K562 (cell line): ENCODE measurements at regions not wholly inside any gene's neighbourhood (a gene's known extent, or its start where the extent isn't known, plus 50 kb on each side); places are given as distances from the start of the nearest gene placed in this dataset.

Source experiments
- ATAC-seq: fragments of 200-7000 bp; cut with Tn5 transposase; 3 replicates; pipeline ENCODE4 v1.9.1; 2020; ENCODE audit warnings: moderate library complexity
- BruUV-seq: library from RNA; stranded (reverse); fragments of 400-500 nt; replicated peaks from 2 replicates; lab custom pipeline; 2021; lab: Mats Ljungman, UMichigan
- CTCF ChIA-PET: fragments of 300-600 bp; formaldehyde crosslinking; extraction: SDS; loops from one replicate; lab custom pipeline; 2021; ENCODE audit warnings: low intra/inter-chr PET ratio; lab: Yijun Ruan, JAX
- POLR2A ChIA-PET: fragments of 300-600, 350-650 bp; sonication (Branson Sonifier 250); formaldehyde crosslinking; extraction: SDS; loops from one replicate; lab custom pipeline; 2021; ENCODE audit warnings: antibody characterized with exemption, inconsistent platforms; lab: Yijun Ruan, JAX
- DNase-seq, 4 experiments: peaks; one replicate each; pipeline versions ENCODE4 v3.0.0 to v3.0.0-alpha.2; 2011 to 2018; ENCODE audit warnings: low spot score in 3 of 4, mixed read lengths in 3 of 4; ENCODE audit errors: extremely low read depth in 1 of 4
- FAIRE-seq: peaks from 2 replicates; lab custom pipeline; 2011; peaks lifted over from hg19 to GRCh38; lab: Jason Lieb, UNC
- H2AFZ ChIP-seq: 2 replicates; pipeline ENCODE4 v1.6.0; 2011; ENCODE audit warnings: low read depth, low read length, control low read depth, inconsistent platforms
- H3K27ac ChIP-seq: fragments of 200-600 bp; 3 replicates; pipeline ENCODE4 v1.8.0; 2011; ENCODE audit warnings: low read depth, mild to moderate bottlenecking, control low read depth, inconsistent platforms, low read length, moderate library complexity, mixed read lengths; ENCODE audit errors: extremely low read depth
- H3K27me3 ChIP-seq, 2 experiments: fragments of 300-600 bp in 1 of 2; 2 replicates in 1 of 2; 3 replicates in 1 of 2; pipeline versions ENCODE4 v1.6.0 to v1.8.0; 2011; ENCODE audit warnings: inconsistent platforms in 2 of 2, low read length in 2 of 2, mild to moderate bottlenecking in 1 of 2, mixed read lengths in 1 of 2, moderate library complexity in 1 of 2; ENCODE audit not compliant: control insufficient read depth in 2 of 2, insufficient read depth in 2 of 2
- H3K36me3 ChIP-seq: fragments of 300-600 bp; 3 replicates; pipeline ENCODE4 v1.8.0; 2011; ENCODE audit warnings: mild to moderate bottlenecking, low read length, inconsistent platforms; ENCODE audit not compliant: control insufficient read depth, insufficient read depth
- H3K4me1 ChIP-seq, 2 experiments: fragments of 200-600 bp in 1 of 2; replicated peaks in 1 of 2; 2 replicates in 1 of 2; 3 replicates in 1 of 2; pipeline versions ENCODE4 v1.5.1 to v1.8.0; 2011; ENCODE audit warnings: inconsistent platforms in 2 of 2, low read length in 2 of 2, mild to moderate bottlenecking in 1 of 2, mixed read lengths in 1 of 2, moderate library complexity in 1 of 2; ENCODE audit not compliant: control insufficient read depth in 2 of 2, insufficient read depth in 2 of 2
- H3K4me2 ChIP-seq: 2 replicates; pipeline ENCODE4 v1.6.1; 2011; ENCODE audit warnings: low read length, control low read depth, inconsistent platforms, mixed read lengths; ENCODE audit not compliant: insufficient read depth
- H3K4me3 ChIP-seq: fragments of 200-600 bp; sonication (generic), shearing (Covaris generic); 2 replicates; pipeline ENCODE4 v1.5.1; 2016; ENCODE audit warnings: control low read depth, inconsistent platforms
- H3K79me2 ChIP-seq: fragments of 200-600 bp; 3 replicates; pipeline ENCODE4 v1.8.0; 2011; ENCODE audit warnings: low read length, inconsistent platforms; ENCODE audit not compliant: control insufficient read depth, insufficient read depth
- H3K9ac ChIP-seq, 2 experiments: 2 replicates each; pipeline versions ENCODE4 v1.6.0 to v1.6.1; 2011; ENCODE audit warnings: low read depth in 2 of 2, low read length in 2 of 2, control low read depth in 1 of 2, inconsistent platforms in 1 of 2, mild to moderate bottlenecking in 1 of 2, mixed read lengths in 1 of 2; ENCODE audit not compliant: insufficient read depth in 1 of 2
- H3K9me1 ChIP-seq: one replicate; pipeline ENCODE4 v1.6.0; 2011; ENCODE audit warnings: inconsistent platforms, mild to moderate bottlenecking, low read length, moderate library complexity; ENCODE audit not compliant: control insufficient read depth, insufficient read depth
- H3K9me3 ChIP-seq: replicated peaks from 2 replicates; pipeline ENCODE4 v1.5.1; 2011; ENCODE audit warnings: low read depth, low read length, inconsistent platforms; ENCODE audit not compliant: control insufficient read depth, insufficient read depth
- H4K20me1 ChIP-seq: replicated peaks from 2 replicates; pipeline ENCODE4 v1.6.1; 2011; ENCODE audit warnings: low read length, inconsistent platforms, mixed read lengths; ENCODE audit not compliant: control insufficient read depth, insufficient read depth
- ESRRA ChIP-seq: fragments of 450-650 bp; IDR thresholded peaks from 2 replicates; pipeline ENCODE4 v1.6.1; 2014; ENCODE audit warnings: low read depth, mild to moderate bottlenecking, moderate library complexity, borderline replicate concordance
- JUN ChIP-seq, 2 experiments: sonication (generic) in 1 of 2; formaldehyde crosslinking in 1 of 2; IDR thresholded peaks; 2 replicates each; pipeline versions ENCODE4 v1.6.1 to v1.8.0; 2012 to 2022; ENCODE audit warnings: borderline replicate concordance in 2 of 2, mild to moderate bottlenecking in 2 of 2, improper control_type of control experiment in 1 of 2, low read depth in 1 of 2, low read length in 1 of 2, missing genetic modification reagents in 1 of 2
- PPARD ChIP-seq: fragments of 250-450 bp; sonication (Bioruptor Pico); IDR thresholded peaks from 2 replicates; pipeline ENCODE4 v1.8.0; 2022; ENCODE audit warnings: inconsistent platforms, mild to moderate bottlenecking, moderate library complexity
- SMC3 ChIP-seq: conservative IDR thresholded peaks from 2 replicates; pipeline ENCODE4 v1.6.1; 2011; ENCODE audit warnings: low read depth, low read length, improper control_type of control experiment; ENCODE audit not compliant: insufficient read depth
- ZNF146 ChIP-seq: IDR thresholded peaks from one replicate; pipeline ENCODE4 v1.6.1; 2018; ENCODE audit warnings: missing compliant biosample characterization; ENCODE audit not compliant: unreplicated experiment
- WGBS: fragments of 100-300 bp; shearing (Covaris generic); methylation state at CpG from one replicate; pipeline ENCODE4 v1.1.6; 2016; ENCODE audit warnings: low coverage, mixed read lengths; ENCODE audit not compliant: insufficient coverage; ENCODE audit errors: missing lambda C conversion rate; 5-methylcytosine and 5-hydroxymethylcytosine counted together
- in situ Hi-C: fragments of 300-500 bp; cut with MboI; formaldehyde crosslinking; loops from 4 replicates; pipeline ENCODE4 v1.15.0; 2018; ENCODE audit warnings: inconsistent platforms, mixed read lengths
- intact Hi-C: fragments of 100-400 bp; cut with micrococcal nuclease; formaldehyde crosslinking; loops from 2 replicates; pipeline ENCODE4 v1.14.2; 2022

DNA sequence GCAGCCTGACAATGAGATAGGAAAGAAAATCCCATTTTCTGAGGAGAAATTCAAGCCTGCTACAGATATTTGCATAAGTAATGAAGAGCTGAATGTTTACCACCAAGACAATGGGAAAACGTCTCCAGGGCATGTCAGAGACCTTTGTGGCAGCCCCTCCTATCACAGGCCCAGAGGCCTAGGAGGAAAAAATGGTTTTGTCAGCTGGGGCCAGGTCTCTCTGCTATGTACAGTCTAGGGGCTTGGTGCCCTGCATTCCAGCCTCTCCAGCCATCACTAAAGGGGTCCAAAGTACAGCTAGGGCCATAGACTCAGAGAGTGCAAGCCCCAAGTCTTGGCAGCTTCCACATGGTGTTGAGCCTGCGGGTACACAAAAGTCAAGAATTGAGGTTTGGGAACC is 361.6 kb upstream of the ANXA10 start (continued):
- TF ChIP-seq JUN (IDR thresholded peaks at IDR 0.05; ENCODE audit: borderline replicate concordance, low read depth, low read length) (no peak), JUN (CRISPR knock-in tag; IDR thresholded peaks at IDR 0.05; ENCODE audit: borderline replicate concordance) (no peak), SMC3 (no peak)

DNA sequence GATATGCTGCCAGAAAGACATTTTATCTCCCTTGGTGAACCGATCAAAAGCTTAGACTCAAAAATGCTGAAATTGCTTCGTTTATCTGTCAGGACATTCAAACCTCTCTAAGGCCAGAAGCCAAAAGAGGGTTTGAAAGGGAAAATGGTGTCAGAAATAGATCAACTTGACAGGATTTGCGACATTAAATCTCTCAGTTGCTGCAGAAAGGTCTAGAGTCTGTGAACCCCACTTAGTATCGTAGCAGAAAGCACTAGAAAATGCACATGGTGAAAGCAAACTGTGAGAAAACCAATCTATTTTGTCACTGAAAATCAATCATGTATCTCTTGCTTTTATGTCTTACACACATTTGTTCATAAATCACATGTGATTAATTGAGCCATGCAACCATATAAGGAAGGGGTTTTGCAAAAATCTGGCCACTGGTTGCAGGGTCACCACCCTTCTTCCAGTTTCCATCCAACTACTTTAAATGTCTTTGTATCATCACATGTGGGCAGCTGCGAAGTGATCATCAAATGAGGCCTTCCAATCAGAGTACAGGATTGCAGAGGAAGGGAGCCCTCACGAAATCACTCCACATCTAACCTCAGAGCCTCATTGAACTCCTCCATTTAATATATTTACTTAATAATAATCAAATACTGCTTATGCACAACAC is 347.2 kb upstream of the ANXA10 start:
- in situ Hi-C loops = no loop called here
- Histone ChIP-seq H3K4me3 (no peak overlapping the region), H3K79me2 (no peaks in the 10 kb centered on the region), H3K27ac (no peak overlapping the region), H3K4me2 (no peak overlapping the region), H3K27me3 (no peaks in the 10 kb centered on the region), H3K9ac (no peak overlapping the region), H3K9me1 (no peaks in the 10 kb centered on the region), H3K36me3 (no peaks in the 10 kb centered on the region), H4K20me1 (no peaks in the 10 kb centered on the region), H3K9me3 (0 out of 2 replicates have a peak, but pooled peaks cover 3% of the 10 kb centered on the region), H3K4me1 (no peaks in the 10 kb centered on the region), H2AFZ (no peak overlapping the region)
- intact Hi-C loops = no loop called here
- POLR2A ChIA-PET = no interaction called here
- WGBS = 0% methylated on average over 6 of the region's 6 CpGs
- TF ChIP-seq ZNF146 (CRISPR knock-in tag) (no peak), ESRRA (no peak), PPARD (no peak)
- BruUV-seq = no TSS peak
- no peak for ATAC-seq
- no peak for FAIRE-seq
- CTCF ChIA-PET = no interaction called here
- no peak for DNase-seq
